8988T (cell line): ENCODE measurements at regions not wholly inside any gene's neighbourhood (a gene's known extent, or its start where the extent isn't known, plus 50 kb on each side); places are given as distances from the start of the nearest gene placed in this dataset.

Experiments used
- DNase-seq: peaks from one replicate; pipeline ENCODE4 v3.0.0; 2011

DNA sequence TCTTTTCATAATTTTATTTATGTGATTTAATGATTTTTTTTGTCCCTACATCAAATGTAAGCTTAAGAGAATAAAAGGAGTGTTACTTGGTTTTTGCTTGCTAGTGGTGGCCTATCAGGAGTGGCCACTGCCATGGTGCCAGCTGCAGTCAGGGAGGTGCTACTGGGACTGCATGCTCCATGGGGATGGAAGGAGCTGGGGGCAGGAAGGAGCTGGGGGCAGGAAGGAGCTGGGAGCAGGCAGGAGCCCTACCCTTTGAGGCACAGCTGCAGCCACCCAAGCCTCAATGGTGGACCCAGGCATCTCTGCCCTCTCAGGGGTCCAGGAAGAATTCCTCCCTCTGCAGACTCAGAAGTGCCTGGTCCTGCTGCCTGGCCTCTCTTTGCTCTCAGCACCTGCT is 796.0 kb downstream of the SLC16A7 start:
- DNase-seq: no peak

DNA sequence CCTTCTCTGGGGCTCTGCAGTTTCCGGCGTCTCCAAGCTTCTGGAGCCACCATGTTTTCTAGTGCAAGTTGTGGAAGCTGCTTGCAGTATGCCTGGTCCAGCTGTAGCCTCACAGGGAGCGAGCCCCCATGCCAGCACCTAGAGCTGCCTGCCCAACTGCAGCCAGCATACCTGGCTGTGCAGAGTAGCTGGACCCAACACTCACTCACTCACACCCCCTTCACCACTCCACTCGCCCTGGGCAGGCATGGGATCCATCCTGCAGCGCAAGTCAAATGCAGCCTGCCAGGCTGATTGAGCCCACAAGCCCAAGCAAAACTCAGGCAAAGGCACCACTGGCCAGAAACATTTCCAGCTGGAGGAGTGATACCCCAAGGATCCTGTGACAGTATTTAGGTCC is 797.3 kb downstream of the SLC16A7 start:
- DNase-seq: no peak

DNA sequence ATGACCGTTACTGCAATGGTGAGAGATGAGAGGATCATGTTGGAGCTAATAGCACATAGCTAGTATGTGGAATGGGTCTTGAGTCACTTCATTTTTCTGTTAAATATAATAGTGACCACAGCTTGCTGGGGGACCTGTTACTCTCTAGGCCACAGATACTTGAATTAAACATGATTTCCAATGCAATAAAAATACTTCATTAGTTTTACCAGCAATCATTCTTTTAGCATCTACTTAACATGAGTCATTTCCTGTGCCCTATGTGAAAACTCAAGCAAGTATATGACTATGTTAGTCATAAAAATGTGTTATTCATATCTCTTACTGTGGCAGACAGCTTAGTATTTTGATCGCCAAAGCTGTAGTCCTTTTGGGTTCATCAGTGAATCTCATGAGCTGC is 798.8 kb downstream of the SLC16A7 start:
- no peak for DNase-seq

DNA sequence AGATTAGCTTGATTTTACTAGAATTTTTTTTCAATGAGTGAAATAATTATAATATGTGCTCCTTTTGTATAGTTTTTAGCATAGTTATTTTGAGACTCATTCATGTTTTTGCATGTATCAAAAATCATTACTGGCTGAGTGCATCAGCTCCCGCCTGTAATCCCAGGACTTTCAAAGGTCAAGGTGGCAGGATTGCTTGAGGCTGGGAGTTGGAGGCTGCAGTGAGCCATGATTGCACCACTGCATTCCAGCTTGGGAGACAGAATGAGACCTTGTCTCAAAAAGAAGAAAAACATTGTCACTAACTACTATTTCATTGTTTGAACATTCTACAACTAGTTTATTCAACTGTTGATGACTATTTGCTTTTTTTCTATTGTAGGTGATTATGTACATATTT is 802.7 kb downstream of the SLC16A7 start:
- no peak for DNase-seq

DNA sequence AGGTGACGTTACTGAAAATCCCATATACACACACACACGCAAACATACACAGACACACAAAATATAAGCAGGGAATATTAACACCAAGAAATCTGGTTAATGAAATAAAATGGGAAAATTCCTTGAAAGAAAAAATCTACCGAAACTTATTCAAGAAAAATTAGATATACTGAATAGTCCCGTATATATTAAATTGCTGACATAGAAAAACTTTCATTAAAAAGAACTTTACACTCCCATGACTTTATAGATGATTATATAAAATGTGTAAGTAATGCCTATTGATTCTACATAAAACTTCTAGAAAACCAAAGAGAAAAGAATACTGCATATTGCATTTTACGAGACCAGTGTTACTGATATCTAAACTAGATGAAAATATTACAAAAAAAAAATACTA is 803.2 kb downstream of the SLC16A7 start:
- DNase-seq: no peak

DNA sequence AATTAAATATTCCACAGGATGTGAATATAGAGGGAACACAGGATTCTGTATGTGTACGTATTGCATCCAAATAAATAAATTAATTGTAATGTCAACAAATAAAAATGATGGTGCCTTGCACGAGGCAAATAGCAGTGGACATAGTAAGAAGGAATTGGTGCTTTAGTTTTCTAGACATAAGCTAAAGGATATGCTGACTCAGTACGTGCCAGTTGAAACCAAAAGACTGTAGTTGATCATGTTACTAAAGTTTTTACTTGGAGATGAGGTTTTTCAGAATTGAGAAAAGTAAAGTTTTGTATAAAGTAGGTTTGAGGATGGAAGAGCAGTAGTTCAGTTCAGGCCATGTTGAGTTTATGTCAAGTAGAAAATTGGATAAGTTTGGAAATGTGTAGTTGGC is 807.2 kb downstream of the SLC16A7 start:
- DNase-seq: no peak

DNA sequence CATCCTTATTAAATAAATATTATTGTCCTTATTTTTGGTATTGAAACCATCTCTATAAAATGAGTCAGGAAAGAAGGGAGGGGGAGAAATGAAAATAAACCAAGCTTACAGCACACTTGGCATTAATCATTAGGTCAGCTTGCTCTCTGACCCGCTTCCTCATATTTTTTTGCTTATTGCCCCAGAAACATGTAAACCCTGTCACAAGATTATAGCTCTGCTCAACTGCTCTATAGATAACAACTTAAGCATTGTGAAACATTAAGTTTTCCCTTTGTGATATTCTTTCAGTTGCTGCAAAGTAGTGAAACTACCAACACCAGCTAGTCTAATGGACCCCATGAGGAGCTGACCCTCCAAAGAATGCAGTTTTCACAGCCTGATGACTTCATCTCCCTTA is 819.5 kb downstream of the SLC16A7 start:
- no peak for DNase-seq

DNA sequence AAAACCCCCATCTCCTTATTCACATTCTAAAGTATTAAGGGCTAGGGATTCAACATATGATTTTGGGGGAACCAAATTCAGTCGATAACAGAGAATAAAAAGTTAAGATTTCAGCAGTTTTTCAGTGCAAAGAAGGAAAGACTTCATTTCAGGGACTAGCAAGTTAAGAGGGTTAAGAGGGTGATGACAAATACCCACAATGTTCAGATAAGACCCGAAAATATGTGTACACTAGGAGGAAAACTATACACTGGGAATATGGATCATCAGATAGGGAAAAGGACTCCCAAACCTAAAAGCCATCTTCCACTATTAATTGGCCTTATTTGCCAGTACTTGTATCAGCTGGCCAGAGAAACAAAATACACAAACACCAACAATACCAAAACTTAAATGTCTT is 824.2 kb downstream of the SLC16A7 start:
- no peak for DNase-seq

DNA sequence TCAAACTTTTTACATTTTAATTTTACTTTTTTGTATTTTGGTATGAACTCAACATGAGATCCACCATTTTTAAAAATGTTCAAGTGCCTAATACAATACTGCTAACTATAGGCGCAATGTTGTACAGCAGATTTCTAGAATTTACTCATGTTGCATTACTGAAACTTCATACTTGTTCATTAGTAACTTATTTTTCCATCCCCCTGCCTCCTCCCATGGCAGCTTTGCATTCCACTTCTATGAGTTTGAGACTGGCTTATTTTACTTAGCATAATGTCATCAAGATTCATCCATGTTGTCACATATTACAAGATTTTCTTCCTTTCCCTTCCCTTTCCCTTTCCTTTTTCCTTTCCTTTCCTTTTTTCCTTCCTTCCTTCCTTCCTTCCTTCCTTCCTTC is 825.9 kb downstream of the SLC16A7 start:
- DNase-seq: no peak

DNA sequence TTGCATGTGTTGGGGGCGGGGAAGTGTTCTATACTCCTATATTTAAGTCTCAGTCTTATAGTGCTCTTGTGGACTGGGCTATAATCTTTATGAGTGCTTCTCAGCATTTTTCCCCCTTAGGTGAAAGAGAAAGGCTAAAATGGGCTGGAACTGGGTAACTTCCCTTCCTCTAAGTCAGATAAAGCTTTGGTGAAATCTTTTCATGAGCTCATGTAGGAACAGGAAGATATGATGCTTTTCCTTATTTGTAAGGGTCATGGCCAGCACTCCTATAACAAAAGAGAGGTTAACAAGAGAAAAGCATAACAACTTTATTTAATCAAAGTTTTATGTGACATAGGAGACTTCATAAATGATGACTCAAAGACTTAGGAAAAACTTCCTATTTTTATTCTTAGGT is 841.5 kb downstream of the SLC16A7 start:
- DNase-seq: no peak

DNA sequence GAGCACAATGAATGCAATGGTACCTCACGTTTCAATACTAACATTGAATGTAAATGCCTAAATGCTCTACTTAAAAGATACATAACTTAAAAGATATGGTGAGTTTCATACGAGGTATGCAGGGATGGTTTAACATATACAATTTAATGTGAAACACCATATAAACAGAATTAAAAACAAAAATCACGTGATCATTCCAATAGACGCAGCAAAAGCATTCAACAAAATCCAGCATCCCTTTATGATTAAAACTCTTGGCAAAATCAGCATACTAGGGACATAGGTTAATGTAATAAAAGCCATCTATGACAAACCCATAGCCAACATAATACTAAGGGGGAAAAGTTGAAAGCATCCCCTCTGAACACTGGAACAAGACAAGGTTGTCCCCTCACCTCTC is 845.7 kb downstream of the SLC16A7 start:
- no peak for DNase-seq

DNA sequence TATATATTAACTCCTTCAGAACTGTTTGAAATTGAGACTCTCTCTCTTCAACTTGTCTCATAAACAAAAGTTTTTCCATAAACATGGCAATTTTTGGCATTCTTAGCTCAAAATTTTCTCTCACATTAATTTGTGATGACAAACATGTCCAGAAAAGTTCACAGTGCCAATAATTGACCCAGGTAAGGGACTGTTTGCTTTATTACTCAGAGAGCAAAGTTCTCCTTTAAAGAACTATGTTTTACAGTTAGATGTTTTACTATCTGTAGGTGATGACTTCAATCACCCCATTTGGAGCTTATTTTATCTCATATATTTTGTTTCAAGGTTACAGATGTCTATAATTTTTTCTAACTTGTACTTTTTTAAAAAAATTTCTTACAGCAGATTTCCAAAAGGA is 855.6 kb downstream of the SLC16A7 start:
- DNase-seq: no peak

DNA sequence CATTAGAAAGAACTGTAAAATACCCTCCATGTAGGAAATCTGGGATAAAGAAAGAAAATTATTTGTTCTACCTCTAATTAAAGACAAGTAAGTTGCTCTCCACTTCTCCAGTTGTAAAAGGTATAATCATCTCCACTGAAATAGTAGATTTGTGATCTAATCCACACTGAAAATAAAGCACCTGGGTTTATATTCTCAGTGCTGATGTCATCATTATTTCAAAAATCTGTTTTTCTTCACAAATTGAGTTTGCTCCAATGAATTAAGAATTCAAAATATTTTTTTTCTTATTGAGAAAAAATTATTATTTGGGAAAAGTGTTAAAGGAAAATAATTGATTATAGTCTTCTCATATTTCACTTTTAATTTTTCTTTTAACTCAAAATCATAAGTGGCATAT is 869.2 kb downstream of the SLC16A7 start:
- DNase-seq: no peak

DNA sequence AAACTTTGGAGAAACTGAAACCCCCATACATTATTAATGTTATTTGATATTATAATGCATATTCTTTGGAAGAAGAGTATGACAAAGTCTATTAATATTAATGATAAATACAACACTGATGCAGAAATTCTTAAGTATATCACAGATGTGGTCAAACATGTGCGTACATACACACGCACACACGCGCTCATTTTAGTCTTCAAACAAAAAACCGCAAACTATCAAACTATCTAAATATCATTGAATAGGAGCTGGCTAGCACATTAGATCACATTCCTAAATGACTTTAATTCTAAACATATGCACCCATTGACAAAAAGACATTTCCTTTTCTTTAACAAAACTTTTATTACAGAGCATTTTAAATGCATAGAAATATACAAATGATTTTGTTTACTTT is 872.7 kb downstream of the SLC16A7 start:
- DNase-seq: no peak

DNA sequence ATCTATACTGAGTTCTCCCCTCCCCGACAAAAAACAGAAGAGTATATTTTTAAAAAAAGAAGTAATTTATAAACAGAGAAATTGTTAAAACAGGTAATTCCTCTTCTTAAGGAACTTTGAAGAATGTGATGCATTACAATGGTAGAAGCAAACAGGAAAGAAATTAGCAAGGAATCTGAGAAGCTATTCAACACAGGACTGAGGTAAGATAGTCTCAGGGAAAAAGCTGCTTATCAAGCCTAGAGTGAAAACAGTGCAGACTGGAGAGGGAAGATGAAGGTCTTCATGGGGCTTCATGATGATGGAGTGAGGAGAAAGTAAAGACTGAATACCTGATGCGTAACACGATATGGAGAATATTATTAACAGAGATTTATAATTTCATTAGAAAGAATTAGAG is 880.0 kb downstream of the SLC16A7 start:
- no peak for DNase-seq

DNA sequence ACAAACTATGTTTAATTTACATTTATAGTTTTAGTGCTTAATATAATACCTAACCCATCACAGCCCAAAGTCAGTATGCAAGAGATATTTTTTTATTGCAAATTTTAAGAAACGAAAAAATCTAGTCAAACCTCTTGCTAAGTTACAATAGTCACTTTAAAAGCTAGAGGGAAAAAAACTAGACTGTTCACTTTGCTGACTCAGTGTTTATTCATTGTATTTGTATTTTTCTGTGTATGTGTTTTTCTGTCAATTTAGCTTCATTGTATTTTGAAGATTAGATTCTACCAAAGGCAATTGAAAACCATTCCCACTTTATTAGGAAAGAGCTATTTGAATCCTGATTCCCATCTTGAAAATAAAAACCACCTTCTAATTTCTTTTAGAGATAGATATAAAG is 891.5 kb downstream of the SLC16A7 start:
- DNase-seq: no peak

DNA sequence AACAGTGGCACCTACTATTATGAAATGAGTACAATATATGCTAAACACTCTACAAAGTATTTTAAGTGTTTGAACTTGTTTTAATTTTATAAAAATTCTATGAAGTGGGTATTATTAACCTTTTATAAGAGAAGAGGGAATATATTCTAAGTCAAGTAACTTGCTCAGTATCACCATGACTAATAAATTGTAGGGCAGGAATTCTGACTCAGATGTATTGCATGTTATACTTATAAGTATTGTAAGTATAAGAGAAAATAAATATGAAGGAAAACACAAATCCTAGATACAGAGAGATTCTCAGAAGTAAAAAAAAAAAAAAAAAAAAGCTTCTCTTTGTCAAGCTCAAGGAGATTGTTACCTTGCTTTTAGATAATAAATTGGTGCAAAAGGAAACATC is 893.2 kb downstream of the SLC16A7 start:
- no peak for DNase-seq

DNA sequence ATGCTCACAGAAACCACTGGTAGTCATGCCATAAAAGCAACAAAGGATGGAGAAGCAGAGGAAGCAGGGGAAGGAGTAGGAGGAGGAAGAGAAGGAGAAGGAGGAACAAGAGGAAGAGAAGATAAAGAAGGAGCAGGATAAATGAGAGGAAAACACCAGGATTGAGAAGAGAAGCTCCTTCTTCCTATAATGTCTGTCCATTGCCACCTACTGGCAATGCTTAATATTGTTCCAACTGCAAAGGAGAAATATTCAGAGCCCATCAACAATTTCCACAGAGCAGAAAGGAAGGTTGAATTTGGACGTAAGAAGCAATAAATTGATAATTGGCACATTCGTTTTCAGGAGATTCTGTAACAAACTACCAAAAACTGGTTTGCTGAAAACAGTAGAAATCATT is 898.4 kb downstream of the SLC16A7 start:
- no peak for DNase-seq

DNA sequence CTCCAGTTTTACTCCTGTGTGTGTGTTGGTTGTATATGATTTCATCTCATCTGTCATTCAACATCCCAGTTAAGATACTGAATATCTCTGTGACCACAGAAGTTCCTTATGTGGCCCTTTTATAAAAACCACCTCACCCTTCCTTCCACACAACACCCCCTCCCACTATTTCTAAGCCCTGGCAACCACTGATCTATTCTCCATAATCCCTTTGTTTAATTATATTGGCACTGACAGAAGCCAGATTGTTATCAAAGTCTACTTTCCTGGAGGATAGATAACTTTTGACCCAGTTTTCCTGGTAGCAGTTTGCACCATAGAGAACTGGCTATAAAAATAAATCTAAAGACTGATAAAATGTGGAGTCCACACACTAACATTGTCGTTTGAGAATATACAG is 902.8 kb downstream of the SLC16A7 start:
- DNase-seq: no peak

DNA sequence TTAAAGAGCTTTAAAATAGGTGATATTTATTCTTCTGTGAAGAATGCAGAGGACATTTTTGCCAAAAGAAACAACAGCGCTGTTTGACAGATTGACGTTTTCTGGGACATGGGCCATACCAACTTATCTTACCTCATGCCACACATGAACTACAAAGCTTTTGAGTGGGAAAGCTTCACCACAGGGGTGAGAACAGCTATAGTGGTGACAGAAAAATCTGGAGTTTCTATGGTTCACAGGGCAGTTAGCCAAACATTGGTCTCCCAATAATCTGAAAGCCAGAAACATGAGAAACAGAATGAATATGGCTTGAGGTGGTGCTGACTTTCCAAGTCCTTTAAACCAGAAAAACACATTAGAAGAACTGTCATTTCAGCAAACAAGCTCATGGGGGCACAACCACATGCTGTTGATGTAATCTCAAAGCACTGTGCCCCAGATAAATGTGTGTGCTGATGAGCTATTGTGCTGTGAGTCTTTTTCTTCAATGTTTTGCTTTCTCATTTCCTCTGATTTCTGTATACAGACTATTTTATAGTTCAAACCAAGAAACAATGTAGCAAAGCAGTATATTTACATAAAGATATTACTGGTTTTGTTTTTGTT is 905.4 kb downstream of the SLC16A7 start:
- no peak for DNase-seq

DNA sequence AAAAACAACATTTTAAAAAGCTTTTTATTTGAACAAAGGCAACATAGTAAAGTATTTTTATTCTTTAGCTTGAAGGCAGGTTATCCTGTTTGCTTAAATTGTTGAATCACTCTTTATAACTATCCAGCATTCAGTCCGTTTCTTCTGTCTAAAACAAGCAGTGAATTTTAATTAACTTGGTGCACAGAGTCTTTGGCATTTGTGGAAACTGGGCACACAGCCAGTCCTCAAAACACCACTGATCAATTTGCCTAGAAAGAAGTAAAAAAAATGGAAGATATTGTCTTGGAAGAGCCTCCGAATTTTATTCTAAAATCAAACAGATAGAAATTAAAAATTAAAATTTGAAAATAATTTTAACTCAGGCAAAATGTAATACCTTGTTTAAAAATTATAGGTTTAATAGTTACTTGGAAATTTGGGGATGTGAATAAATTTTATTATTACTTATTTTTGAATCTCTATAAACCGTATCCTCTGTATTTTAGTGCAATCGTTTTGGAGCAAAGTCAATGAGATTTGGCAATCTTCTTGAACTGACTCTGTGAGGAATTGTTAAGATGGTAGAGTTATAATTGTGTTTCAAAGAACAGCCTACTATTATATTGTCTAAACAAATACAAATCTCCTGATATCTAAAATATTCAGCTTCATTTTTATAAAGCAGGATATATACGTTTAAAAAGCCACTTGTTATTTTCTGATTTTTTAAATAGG is 927.0 kb downstream of the SLC16A7 start:
- no peak for DNase-seq

DNA sequence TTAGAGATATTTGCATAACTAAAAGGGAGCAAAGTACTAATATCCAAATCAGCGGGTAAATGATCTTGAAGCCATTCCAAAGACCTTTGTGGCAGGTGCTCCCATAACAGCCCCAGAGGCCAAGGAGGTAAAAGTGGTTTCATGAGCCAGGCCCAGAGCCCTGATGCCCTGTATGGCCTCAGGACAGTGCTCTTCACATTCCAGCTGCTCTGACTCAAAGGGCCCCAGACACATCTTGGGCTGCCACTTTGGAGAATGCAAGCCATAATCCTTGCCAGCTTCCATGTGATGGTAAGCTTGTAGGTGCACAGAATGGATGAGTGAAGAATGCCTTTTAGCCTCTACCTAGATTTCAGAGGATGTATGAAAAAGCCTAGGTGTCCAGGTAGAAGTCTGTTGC is 933.4 kb downstream of the SLC16A7 start:
- no peak for DNase-seq

DNA sequence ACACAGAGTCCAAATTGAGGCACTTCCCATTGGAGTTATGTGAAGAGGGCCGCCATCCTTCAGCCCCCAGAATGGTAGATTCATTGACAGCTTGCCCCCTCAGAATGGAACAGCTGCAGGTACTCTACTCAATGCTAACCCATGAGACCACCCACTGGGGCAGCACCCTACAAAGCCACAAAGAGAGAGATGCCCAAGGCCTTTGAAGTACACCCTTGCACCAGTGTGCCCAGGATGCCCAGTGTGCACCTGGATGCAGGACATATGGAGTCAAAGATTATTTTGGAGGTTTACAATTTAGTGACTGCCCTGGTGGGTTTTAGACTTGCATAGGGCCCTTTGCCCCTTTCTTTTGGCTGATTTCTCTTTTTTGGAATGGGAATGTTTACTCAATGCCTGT is 933.9 kb downstream of the SLC16A7 start:
- no peak for DNase-seq

DNA sequence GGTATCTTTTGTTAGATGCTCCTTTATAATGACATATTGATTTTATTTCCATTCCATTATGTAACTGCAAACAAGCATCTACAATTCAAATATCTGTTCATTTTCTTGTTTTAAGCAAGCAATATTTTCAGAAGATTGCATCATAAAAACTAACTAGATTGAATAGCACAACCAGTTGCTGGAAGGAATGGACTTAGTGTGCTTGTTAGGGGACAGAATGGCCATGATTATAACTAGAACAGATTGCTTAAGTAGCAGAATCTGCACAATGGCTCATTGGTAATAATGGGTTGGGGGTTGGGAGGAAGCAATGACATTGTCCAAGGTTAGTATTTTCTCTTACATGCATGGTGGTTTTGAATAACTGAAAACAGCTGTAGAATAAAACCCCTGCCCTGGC is 939.5 kb downstream of the SLC16A7 start:
- no peak for DNase-seq

DNA sequence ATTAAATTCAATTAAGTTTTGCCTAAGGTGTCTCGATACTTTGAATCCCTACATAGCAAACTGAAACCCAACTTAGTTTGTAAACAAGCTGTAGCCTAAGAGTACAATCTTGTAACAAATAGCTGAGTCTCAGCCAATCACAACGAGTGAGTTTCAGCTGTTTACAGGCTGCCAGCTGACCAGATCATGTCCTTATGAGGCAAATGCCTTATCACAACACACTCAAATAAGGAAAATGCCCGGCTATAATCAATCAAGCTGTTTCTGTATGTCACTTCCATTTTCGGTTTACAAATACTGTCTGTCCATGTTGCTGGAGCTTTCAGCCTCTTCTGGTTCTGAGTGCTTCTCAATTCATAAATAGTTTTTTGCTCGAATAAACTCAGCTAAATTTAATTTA is 943.8 kb downstream of the SLC16A7 start:
- DNase-seq: no peak
